ENCODE measurements at regions not wholly inside any gene's neighbourhood (a gene's known extent, or its start where the extent isn't known, plus 50 kb on each side); places are given as distances from the start of the nearest gene placed in this dataset.
"Not testable (repeated sequence)": the region's sequence is repeated elsewhere in the genome, so short reads cannot be mapped to it uniquely, and the experiment has no call there.

GRCh38 chr7:153772966-153773365, 279.2 kb upstream of the DPP6 start:
- H3K27ac Mint-ChIP-seq: no peak overlapping the region

GRCh38 chr7:153776940-153777339, 275.3 kb upstream of the DPP6 start:
- intact Hi-C loops (cut with DNase I, micrococcal nuclease); ATAC-seq; CTCF ChIA-PET; H3K9me3 Mint-ChIP-seq (ENCODE audit: low read depth); H3K27ac Mint-ChIP-seq; H3K4me3 Mint-ChIP-seq; POLR2A ChIA-PET; H3K36me3 Mint-ChIP-seq (ENCODE audit: low read depth); H3K4me1 Mint-ChIP-seq; DNase-seq; H3K27me3 Mint-ChIP-seq: not testable (repeated sequence)

More at GRCh38 chr7:153772966-153773365, 279.2 kb upstream of the DPP6 start:
- ChIA-PET CTCF (no interaction called here), POLR2A (no interaction called here)
- H3K4me3 Mint-ChIP-seq: no peak overlapping the region
- no peaks in the 10 kb centered on the region for H3K36me3 Mint-ChIP-seq (ENCODE audit: low read depth)
- no peaks in the 10 kb centered on the region for H3K9me3 Mint-ChIP-seq (ENCODE audit: low read depth)
- no peaks in the 10 kb centered on the region for H3K27me3 Mint-ChIP-seq
- H3K4me1 Mint-ChIP-seq: no peaks in the 10 kb centered on the region
- intact Hi-C loops (cut with DNase I, micrococcal nuclease): no loop called here
- DNase-seq: no peak
- no peak for ATAC-seq

- H3K27ac Mint-ChIP-seq; ATAC-seq; CTCF ChIA-PET; H3K4me1 Mint-ChIP-seq; H3K4me3 Mint-ChIP-seq; POLR2A ChIA-PET; H3K36me3 Mint-ChIP-seq (ENCODE audit: low read depth); H3K27me3 Mint-ChIP-seq; H3K9me3 Mint-ChIP-seq (ENCODE audit: low read depth); intact Hi-C loops (cut with DNase I, micrococcal nuclease); DNase-seq: not testable (repeated sequence)
Observed at GRCh38 chr7:153797363-153797762, 254.8 kb upstream of the DPP6 start.

- POLR2A ChIA-PET: no interaction called here
- intact Hi-C loops (cut with DNase I, micrococcal nuclease): no loop called here
- CTCF ChIA-PET: no interaction called here
- Mint-ChIP-seq H3K4me3 (no peak overlapping the region), H3K27ac (no peak overlapping the region), H3K27me3 (no peaks in the 10 kb centered on the region), H3K36me3 (ENCODE audit: low read depth) (no peaks in the 10 kb centered on the region), H3K9me3 (ENCODE audit: low read depth) (peaks cover 4% of the 10 kb centered on the region), H3K4me1 (no peaks in the 10 kb centered on the region)
- ATAC-seq: no peak
- no peak for DNase-seq
Observed at GRCh38 chr7:153808117-153808516, 244.1 kb upstream of the DPP6 start.

- no peak for ATAC-seq
- DNase-seq: no peak
- Mint-ChIP-seq H3K27ac (no peak overlapping the region), H3K36me3 (ENCODE audit: low read depth) (no peaks in the 10 kb centered on the region), H3K9me3 (ENCODE audit: low read depth) (peaks cover 10% of the 10 kb centered on the region), H3K4me1 (no peaks in the 10 kb centered on the region), H3K27me3 (no peaks in the 10 kb centered on the region), H3K4me3 (no peak overlapping the region)
- CTCF ChIA-PET: no interaction called here
- intact Hi-C loops (cut with DNase I, micrococcal nuclease): no loop called here
- POLR2A ChIA-PET: no interaction called here
Observed at GRCh38 chr7:153829525-153829924, 222.7 kb upstream of the DPP6 start.

- ChIA-PET CTCF (no interaction called here), POLR2A (no interaction called here)
Observed at GRCh38 chr7:153832160-153832559, 220.0 kb upstream of the DPP6 start.

GRCh38 chr7:153835103-153835502, 217.1 kb upstream of the DPP6 start:
- intact Hi-C loops (cut with DNase I, micrococcal nuclease): no loop called here
- ChIA-PET CTCF (no interaction called here), POLR2A (no interaction called here)
- H3K4me1 Mint-ChIP-seq: no peaks in the 10 kb centered on the region
- H3K4me3 Mint-ChIP-seq: no peak overlapping the region
- ATAC-seq (no peak), DNase-seq (no peak)
- H3K9me3 Mint-ChIP-seq (ENCODE audit: low read depth): no peaks in the 10 kb centered on the region
- H3K36me3 Mint-ChIP-seq (ENCODE audit: low read depth): no peaks in the 10 kb centered on the region
- no peaks in the 10 kb centered on the region for H3K27me3 Mint-ChIP-seq
- no peak overlapping the region for H3K27ac Mint-ChIP-seq

More at GRCh38 chr7:153832160-153832559, 220.0 kb upstream of the DPP6 start:
- Mint-ChIP-seq H3K9me3 (ENCODE audit: low read depth) (peaks cover 2% of the 10 kb centered on the region), H3K36me3 (ENCODE audit: low read depth) (no peaks in the 10 kb centered on the region), H3K27ac (no peak overlapping the region), H3K4me1 (no peaks in the 10 kb centered on the region), H3K4me3 (no peak overlapping the region), H3K27me3 (no peaks in the 10 kb centered on the region)
- intact Hi-C loops (cut with DNase I, micrococcal nuclease): no loop called here
- ATAC-seq (no peak), DNase-seq (no peak)

- H3K27me3 Mint-ChIP-seq: no peaks in the 10 kb centered on the region
- DNase-seq: no peak
- CTCF ChIA-PET: no interaction called here
- no peaks in the 10 kb centered on the region for H3K4me1 Mint-ChIP-seq
- no peak overlapping the region for H3K27ac Mint-ChIP-seq
- POLR2A ChIA-PET: no interaction called here
- no peak for ATAC-seq
- H3K9me3 Mint-ChIP-seq (ENCODE audit: low read depth): no peaks in the 10 kb centered on the region
- no peaks in the 10 kb centered on the region for H3K36me3 Mint-ChIP-seq (ENCODE audit: low read depth)
- no peak overlapping the region for H3K4me3 Mint-ChIP-seq
- intact Hi-C loops (cut with DNase I, micrococcal nuclease): no loop called here
Observed at GRCh38 chr7:153835712-153836265, 216.4 kb upstream of the DPP6 start.

GRCh38 chr7:153838591-153838990, 213.6 kb upstream of the DPP6 start:
- ATAC-seq (no peak), DNase-seq (no peak)
- intact Hi-C loops (cut with DNase I, micrococcal nuclease): no loop called here
- Mint-ChIP-seq H3K27ac (no peak overlapping the region), H3K4me3 (no peak overlapping the region), H3K36me3 (ENCODE audit: low read depth) (no peaks in the 10 kb centered on the region), H3K27me3 (no peaks in the 10 kb centered on the region), H3K9me3 (ENCODE audit: low read depth) (peaks cover 8% of the 10 kb centered on the region), H3K4me1 (no peaks in the 10 kb centered on the region)
- CTCF ChIA-PET: no interaction called here
- POLR2A ChIA-PET: no interaction called here

- intact Hi-C loops (cut with DNase I, micrococcal nuclease): no loop called here
Observed at GRCh38 chr7:153840861-153841260, 211.3 kb upstream of the DPP6 start.

GRCh38 chr7:153847828-153848227, 204.4 kb upstream of the DPP6 start:
- intact Hi-C loops (cut with DNase I, micrococcal nuclease): no loop called here
- ChIA-PET CTCF (no interaction called here), POLR2A (no interaction called here)
- Mint-ChIP-seq H3K27me3 (no peaks in the 10 kb centered on the region), H3K4me1 (no peaks in the 10 kb centered on the region), H3K4me3 (no peak overlapping the region), H3K9me3 (ENCODE audit: low read depth) (peaks cover 26% of the 10 kb centered on the region), H3K36me3 (ENCODE audit: low read depth) (no peaks in the 10 kb centered on the region), H3K27ac (no peak overlapping the region)
- ATAC-seq (no peak), DNase-seq (no peak)

More at GRCh38 chr7:153840861-153841260, 211.3 kb upstream of the DPP6 start:
- Mint-ChIP-seq H3K9me3 (ENCODE audit: low read depth) (peaks cover 10% of the 10 kb centered on the region), H3K27ac (no peak overlapping the region), H3K4me1 (no peaks in the 10 kb centered on the region), H3K27me3 (no peaks in the 10 kb centered on the region), H3K4me3 (no peak overlapping the region), H3K36me3 (ENCODE audit: low read depth) (no peaks in the 10 kb centered on the region)
- no peak for ATAC-seq
- DNase-seq: no peak
- ChIA-PET CTCF (no interaction called here), POLR2A (no interaction called here)

GRCh38 chr7:153852261-153852660, 199.9 kb upstream of the DPP6 start:
- no peak for DNase-seq
- POLR2A ChIA-PET: no interaction called here
- Mint-ChIP-seq H3K9me3 (ENCODE audit: low read depth) (peaks cover 18% of the 10 kb centered on the region), H3K4me1 (no peaks in the 10 kb centered on the region), H3K36me3 (ENCODE audit: low read depth) (no peaks in the 10 kb centered on the region), H3K27ac (no peak overlapping the region), H3K4me3 (no peak overlapping the region), H3K27me3 (no peaks in the 10 kb centered on the region)
- intact Hi-C loops (cut with DNase I, micrococcal nuclease): no loop called here
- ATAC-seq: no peak
- CTCF ChIA-PET: no interaction called here

GRCh38 chr7:153858355-153858754, 193.8 kb upstream of the DPP6 start:
- intact Hi-C loops (cut with DNase I, micrococcal nuclease): no loop called here
- H3K36me3 Mint-ChIP-seq (ENCODE audit: low read depth): no peaks in the 10 kb centered on the region
- no peaks in the 10 kb centered on the region for H3K4me1 Mint-ChIP-seq
- H3K9me3 Mint-ChIP-seq (ENCODE audit: low read depth): peaks cover 13% of the 10 kb centered on the region
- H3K27ac Mint-ChIP-seq: no peak overlapping the region
- CTCF ChIA-PET: interaction anchor here (0.7 kb wide), 1 partner anchor 1124 kb away, joined by 4 read pairs; no protein-coding TSS in a partner anchor
- H3K27me3 Mint-ChIP-seq: no peaks in the 10 kb centered on the region
- POLR2A ChIA-PET: no interaction called here
- no peak overlapping the region for H3K4me3 Mint-ChIP-seq
- ATAC-seq (no peak), DNase-seq (no peak)

Measured in activated CD4-positive, alpha-beta T cell treated with anti-CD3 and anti-CD28 coated beads for 36 hours (primary cell).